Kidney (tissue), 13 donors: ENCODE measurements at regions not wholly inside any gene's neighbourhood (a gene's known extent, or its start where the extent isn't known, plus 50 kb on each side); places are given as distances from the start of the nearest gene placed in this dataset.

Experiments
- DNase-seq, 5 donors: peaks; one replicate each; pipeline ENCODE4 v3.0.0-alpha.2; 2013 to 2020
- FAIRE-seq: peaks from 2 replicates; lab custom pipeline; 2012; peaks lifted over from hg19 to GRCh38; lab: Jason Lieb, UNC
- H3K27ac ChIP-seq, 2 donors: one replicate each; pipeline ENCODE4 v1.7.0; 2013; ENCODE audit warnings: low read depth in 2 of 2, low read length in 2 of 2, inconsistent platforms in 1 of 2
- H3K27me3 ChIP-seq: one replicate; pipeline ENCODE4 v1.7.1; 2013; ENCODE audit warnings: low read length, inconsistent platforms; ENCODE audit not compliant: control insufficient read depth, insufficient read depth
- H3K36me3 ChIP-seq, 3 donors: one replicate each; pipeline versions ENCODE4 v1.7.0 to v1.7.1; 2013; ENCODE audit warnings: low read length in 3 of 3, control low read depth in 1 of 3, inconsistent platforms in 1 of 3; ENCODE audit not compliant: insufficient read depth in 3 of 3, control insufficient read depth in 2 of 3
- H3K4me1 ChIP-seq, 3 donors: one replicate each; pipeline versions ENCODE4 v1.7.0 to v1.7.1; 2013; ENCODE audit warnings: low read length in 3 of 3, inconsistent platforms in 1 of 3, low read depth in 1 of 3; ENCODE audit not compliant: control insufficient read depth in 2 of 3, insufficient read depth in 2 of 3
- H3K4me3 ChIP-seq, 3 donors: one replicate each; pipeline versions ENCODE4 v1.7.0 to v1.8.1; 2013; ENCODE audit warnings: low read length in 3 of 3, control low read depth in 1 of 3, inconsistent platforms in 1 of 3
- H3K9ac ChIP-seq, 3 donors: one replicate each; pipeline versions ENCODE4 v1.7.0 to v1.7.1; 2013; ENCODE audit warnings: low read length in 3 of 3, control low read depth in 1 of 3, inconsistent platforms in 1 of 3
- H3K9me3 ChIP-seq, 3 donors: one replicate each; pipeline versions ENCODE4 v1.7.0 to v1.7.1; 2013; ENCODE audit warnings: low read length in 3 of 3, control low read depth in 1 of 3, inconsistent platforms in 1 of 3; ENCODE audit not compliant: control insufficient read depth in 2 of 3, insufficient read depth in 1 of 3
- intact Hi-C: fragments of 100-400 bp; cut with DNase I; formaldehyde crosslinking; loops from one replicate; pipeline ENCODE4 v1.11.1; 2022
- TF ChIP-seq, protein P1 (sequence below): IDR thresholded peaks from 3 replicates; pipeline ENCODE4 v1.5.1; 2012; ENCODE audit warnings: mild to moderate bottlenecking, moderate library complexity, borderline replicate concordance; ENCODE audit not compliant: insufficient read depth; ENCODE audit errors: extremely low read depth
- donor health status: control.
- donor health status: control.
- donor health status: control.
- donor health status: control.
- donor health status: control.
- donor health status: DM: yes; HTN: yes; CAD: no.
- donor health status: Normal renal cell carcinoma (clear cell type).

GRCh38 chr2:53217250-53217649 is 550.4 kb upstream of the CHAC2 start:
- no peak for FAIRE-seq
- Histone ChIP-seq H3K4me3 (no peak overlapping the region), H3K4me1 (no peaks in the 10 kb centered on the region), H3K27me3 (no peaks in the 10 kb centered on the region), H3K27ac (no peak overlapping the region), H3K9ac (no peak overlapping the region), H3K36me3 (no peaks in the 10 kb centered on the region), H3K9me3 (no peaks in the 10 kb centered on the region)
- TF ChIP-seq, protein P1, sequence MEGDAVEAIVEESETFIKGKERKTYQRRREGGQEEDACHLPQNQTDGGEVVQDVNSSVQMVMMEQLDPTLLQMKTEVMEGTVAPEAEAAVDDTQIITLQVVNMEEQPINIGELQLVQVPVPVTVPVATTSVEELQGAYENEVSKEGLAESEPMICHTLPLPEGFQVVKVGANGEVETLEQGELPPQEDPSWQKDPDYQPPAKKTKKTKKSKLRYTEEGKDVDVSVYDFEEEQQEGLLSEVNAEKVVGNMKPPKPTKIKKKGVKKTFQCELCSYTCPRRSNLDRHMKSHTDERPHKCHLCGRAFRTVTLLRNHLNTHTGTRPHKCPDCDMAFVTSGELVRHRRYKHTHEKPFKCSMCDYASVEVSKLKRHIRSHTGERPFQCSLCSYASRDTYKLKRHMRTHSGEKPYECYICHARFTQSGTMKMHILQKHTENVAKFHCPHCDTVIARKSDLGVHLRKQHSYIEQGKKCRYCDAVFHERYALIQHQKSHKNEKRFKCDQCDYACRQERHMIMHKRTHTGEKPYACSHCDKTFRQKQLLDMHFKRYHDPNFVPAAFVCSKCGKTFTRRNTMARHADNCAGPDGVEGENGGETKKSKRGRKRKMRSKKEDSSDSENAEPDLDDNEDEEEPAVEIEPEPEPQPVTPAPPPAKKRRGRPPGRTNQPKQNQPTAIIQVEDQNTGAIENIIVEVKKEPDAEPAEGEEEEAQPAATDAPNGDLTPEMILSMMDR: no peak
- no peak for DNase-seq
- intact Hi-C loops: no loop called here

DNA sequence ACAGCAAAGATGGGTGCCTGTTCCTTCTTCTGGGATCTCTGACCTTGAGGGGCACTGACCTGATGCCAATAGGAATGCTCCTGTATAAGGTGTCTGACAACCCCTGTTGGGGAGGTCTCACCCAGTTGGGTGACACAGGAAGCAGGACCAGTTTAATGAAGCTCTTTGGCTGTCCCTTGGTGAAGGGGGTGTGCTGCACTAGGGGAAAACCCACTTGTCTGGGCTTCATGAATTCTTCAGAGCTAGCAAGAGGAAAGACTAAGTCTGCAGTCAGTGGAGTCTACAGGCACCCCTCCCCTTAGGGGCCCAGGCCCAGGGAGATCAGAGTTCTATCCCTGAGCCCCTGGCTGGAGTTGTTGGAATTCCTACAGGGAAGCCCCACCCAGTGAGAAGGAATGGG is 550.8 kb upstream of the CHAC2 start:
- Histone ChIP-seq H3K9ac (no peak overlapping the region), H3K27ac (no peak overlapping the region), H3K4me1 (no peaks in the 10 kb centered on the region), H3K9me3 (no peaks in the 10 kb centered on the region), H3K36me3 (no peaks in the 10 kb centered on the region), H3K27me3 (no peaks in the 10 kb centered on the region), H3K4me3 (no peak overlapping the region)
- FAIRE-seq: no peak
- intact Hi-C loops: no loop called here
- no peak for DNase-seq
- TF ChIP-seq, protein P1: no peak

DNA sequence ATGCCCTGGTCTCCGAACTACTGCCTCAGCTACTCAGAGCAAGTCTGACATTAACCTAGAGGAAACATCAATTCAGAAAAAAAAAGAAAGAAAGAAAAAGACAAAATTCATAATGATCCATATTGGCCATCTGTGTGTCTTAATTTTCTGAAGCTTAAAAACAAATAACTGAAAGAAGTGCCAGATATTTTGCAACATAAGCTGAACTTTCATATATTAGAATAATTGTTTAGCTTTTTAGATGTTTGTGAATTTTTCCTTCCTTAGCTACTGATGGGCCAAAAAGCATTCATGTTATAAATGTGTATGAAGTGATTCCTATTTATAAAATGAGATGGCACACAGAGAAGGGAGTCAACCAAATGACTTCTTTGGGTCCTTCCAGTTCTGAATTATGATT is 555.0 kb upstream of the CHAC2 start:
- H3K9me3 ChIP-seq: no peaks in the 10 kb centered on the region
- intact Hi-C loops: no loop called here
- no peak for FAIRE-seq
- no peaks in the 10 kb centered on the region for H3K27me3 ChIP-seq
- no peak overlapping the region for H3K9ac ChIP-seq
- no peaks in the 10 kb centered on the region for H3K4me1 ChIP-seq
- TF ChIP-seq, protein P1: no peak
- H3K36me3 ChIP-seq: no peaks in the 10 kb centered on the region
- no peak overlapping the region for H3K27ac ChIP-seq
- no peak for DNase-seq
- H3K4me3 ChIP-seq: no peak overlapping the region

GRCh38 chr2:53211201-53211774 is 556.3 kb upstream of the CHAC2 start:
- H3K27me3 ChIP-seq: no peaks in the 10 kb centered on the region
- H3K9ac ChIP-seq: no peak overlapping the region
- no peak for FAIRE-seq
- H3K27ac ChIP-seq: no peak overlapping the region
- DNase-seq: no peak
- H3K9me3 ChIP-seq: no peaks in the 10 kb centered on the region
- no peak overlapping the region for H3K4me3 ChIP-seq
- H3K36me3 ChIP-seq: no peaks in the 10 kb centered on the region
- no peaks in the 10 kb centered on the region for H3K4me1 ChIP-seq
- TF ChIP-seq, protein P1: no peak
- intact Hi-C loops: no loop called here
